ENCODE measurements at regions not wholly inside any gene's neighbourhood (a gene's known extent, or its start where the extent isn't known, plus 50 kb on each side); places are given as distances from the start of the nearest gene placed in this dataset.
"Not testable (repeated sequence)": the region's sequence is repeated elsewhere in the genome, so short reads cannot be mapped to it uniquely, and the experiment has no call there.

DNA sequence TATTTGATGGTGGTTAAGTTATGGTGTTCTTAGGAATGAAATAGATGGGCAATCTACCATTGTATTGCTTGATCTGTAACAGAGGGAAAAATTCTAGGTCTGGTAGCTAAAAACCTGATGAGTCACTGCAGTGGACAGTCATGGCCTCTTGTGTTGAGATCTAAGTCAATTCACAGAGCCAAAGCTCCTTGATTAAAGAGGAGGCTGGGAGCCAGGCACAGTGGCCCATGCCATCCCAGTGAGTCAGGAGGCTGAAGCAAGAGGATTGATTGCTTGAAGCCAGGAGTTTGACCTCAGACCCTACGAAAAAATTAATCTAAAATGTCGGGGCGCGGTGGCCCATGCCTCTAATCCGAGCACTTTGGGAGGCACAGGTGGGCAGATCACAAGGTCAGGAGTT lies 67.1 kb upstream of the KPNA3 start:
- H3K4me3 Mint-ChIP-seq: no peak overlapping the region
- H3K27me3 Mint-ChIP-seq: peaks cover 10% of the 10 kb centered on the region
- intact Hi-C loops (cut with micrococcal nuclease): no loop called here
- H3K36me3 Mint-ChIP-seq (ENCODE audit: low read depth): no peaks in the 10 kb centered on the region
- peaks cover 11% of the 10 kb centered on the region for H3K9me3 Mint-ChIP-seq
- no peak overlapping the region for H3K27ac Mint-ChIP-seq
- DNase-seq: no peak
- H3K4me1 Mint-ChIP-seq: no peaks in the 10 kb centered on the region

DNA sequence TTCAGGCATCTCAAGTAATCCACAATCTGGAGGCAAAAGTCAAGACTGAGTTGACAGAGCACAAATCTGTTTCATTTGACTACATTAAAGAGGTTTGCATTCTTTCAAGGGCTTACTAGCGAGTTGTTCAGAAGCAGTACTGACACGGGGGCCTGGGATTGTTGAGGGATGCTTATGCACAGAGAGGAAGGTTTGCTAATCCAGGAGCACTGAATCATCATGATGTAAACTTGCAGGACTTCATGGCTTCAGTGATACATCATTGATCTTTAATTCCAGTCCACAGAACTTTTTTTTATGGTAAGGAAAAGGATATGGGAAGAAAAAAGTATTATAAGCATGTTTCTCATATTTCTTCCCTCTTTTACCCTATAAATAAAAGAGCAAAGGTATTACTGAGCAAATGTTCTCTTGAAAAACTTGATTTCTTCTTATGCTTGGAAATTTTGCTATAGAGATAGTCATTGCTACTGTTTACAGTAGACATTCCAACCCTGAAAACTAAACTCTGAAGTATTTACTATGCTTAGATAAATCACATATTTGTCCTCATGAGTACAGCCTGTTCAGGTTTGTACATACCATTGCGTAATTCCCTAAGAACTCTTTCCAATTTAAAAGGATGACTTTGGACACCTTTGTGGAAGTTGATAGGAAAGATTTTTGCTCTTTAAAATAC lies 65.8 kb upstream of the KPNA3 start:
- no peak overlapping the region for H3K27ac Mint-ChIP-seq
- no peak overlapping the region for H3K4me3 Mint-ChIP-seq
- peaks cover 8% of the 10 kb centered on the region for H3K9me3 Mint-ChIP-seq
- H3K36me3 Mint-ChIP-seq (ENCODE audit: low read depth): no peaks in the 10 kb centered on the region
- no peaks in the 10 kb centered on the region for H3K4me1 Mint-ChIP-seq
- DNase-seq: no peak
- intact Hi-C loops (cut with micrococcal nuclease): no loop called here
- peaks cover 7% of the 10 kb centered on the region for H3K27me3 Mint-ChIP-seq

DNA sequence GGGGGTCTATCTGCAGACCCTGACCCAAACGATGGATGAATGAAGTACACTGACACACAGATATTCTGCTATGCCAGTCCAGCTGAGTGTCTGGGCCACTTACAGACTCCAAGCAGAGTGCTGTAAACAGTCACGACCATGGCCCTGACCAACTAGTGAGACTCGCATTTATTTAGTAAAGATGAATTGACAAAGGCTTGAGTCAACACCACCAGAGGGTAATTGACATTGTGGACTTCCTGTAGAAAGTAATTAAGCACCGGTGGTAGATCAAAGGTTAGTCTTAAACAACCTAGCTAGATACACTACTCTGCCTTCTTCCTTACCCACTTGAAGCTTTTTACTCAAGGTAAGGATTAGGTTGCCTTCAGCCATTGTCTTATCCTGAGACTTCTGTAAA lies 63.4 kb upstream of the KPNA3 start:
- no peak for DNase-seq
- Mint-ChIP-seq H3K27ac (no peak overlapping the region), H3K4me1 (no peaks in the 10 kb centered on the region), H3K36me3 (ENCODE audit: low read depth) (no peaks in the 10 kb centered on the region), H3K4me3 (no peak overlapping the region), H3K27me3 (peaks cover 5% of the 10 kb centered on the region), H3K9me3 (peaks cover 5% of the 10 kb centered on the region)
- intact Hi-C loops (cut with micrococcal nuclease): no loop called here

DNA sequence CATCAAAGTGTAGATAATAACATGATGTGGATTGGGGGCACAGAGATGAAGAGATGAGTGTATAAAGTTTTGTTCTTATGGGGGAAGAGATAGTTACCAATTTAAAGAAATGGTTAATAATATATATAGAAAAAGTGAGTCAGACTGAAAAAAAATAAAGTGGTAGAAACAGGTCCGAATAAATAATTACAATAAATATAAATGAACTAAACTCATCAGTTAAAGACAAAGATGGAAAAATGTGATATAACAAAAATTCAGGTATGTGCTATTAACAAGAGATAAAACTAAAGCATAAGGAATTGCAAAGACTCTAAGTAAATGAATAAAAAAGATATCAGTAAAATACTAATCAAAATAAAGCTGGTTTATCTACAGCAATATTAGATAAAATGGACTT lies 61.1 kb upstream of the KPNA3 start:
- H3K27me3 Mint-ChIP-seq: peaks cover 6% of the 10 kb centered on the region
- intact Hi-C loops (cut with micrococcal nuclease): no loop called here
- DNase-seq: no peak
- H3K27ac Mint-ChIP-seq: no peak overlapping the region
- H3K9me3 Mint-ChIP-seq: peaks cover 5% of the 10 kb centered on the region
- no peaks in the 10 kb centered on the region for H3K36me3 Mint-ChIP-seq (ENCODE audit: low read depth)
- no peaks in the 10 kb centered on the region for H3K4me1 Mint-ChIP-seq
- no peak overlapping the region for H3K4me3 Mint-ChIP-seq

DNA sequence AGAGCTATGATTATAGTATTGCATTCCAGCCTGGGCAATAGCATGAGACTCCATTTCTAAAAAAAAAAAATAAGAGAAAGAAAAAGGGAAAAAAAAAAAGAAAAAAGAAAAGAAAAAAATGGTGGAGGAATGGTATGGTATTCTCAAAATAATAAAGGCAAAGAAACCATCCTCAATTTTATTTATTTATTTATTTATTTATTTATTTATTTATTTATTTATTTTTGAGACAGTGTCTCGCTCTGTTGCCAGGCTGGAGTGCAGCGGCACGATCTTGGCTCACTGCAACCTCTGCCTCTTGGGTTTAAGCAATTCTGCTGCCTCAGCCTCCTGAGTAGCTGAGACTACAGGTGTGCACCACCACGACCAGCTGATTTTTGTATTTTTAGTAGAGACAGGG lies 60.0 kb upstream of the KPNA3 start:
- H3K36me3 Mint-ChIP-seq (ENCODE audit: low read depth); H3K4me1 Mint-ChIP-seq; H3K4me3 Mint-ChIP-seq; H3K27ac Mint-ChIP-seq; H3K27me3 Mint-ChIP-seq; H3K9me3 Mint-ChIP-seq; intact Hi-C loops (cut with micrococcal nuclease); DNase-seq: not testable (repeated sequence)

DNA sequence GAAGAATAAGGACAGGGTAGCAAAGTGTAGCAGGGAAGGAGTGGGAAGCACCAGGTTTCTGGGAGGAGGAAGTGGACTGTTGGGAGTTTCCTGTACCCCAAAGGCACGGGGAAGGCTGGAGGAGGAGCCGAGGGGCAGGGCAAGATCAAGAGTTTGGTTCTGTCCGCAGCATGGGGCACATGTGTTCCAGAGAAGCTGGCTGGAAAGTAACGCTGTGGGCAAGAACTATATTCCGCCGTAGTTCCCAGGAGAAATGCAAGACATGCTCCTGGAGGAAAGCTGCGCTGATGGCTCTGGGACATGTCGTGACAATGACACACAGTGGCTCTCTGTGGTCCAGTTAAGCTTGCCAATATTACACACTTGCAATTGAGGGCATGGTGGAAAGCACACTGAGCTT lies 51.7 kb upstream of the KPNA3 start:
- intact Hi-C loops (cut with micrococcal nuclease): loop anchor here (10.0 kb wide), 1 partner anchor 539 kb away; no protein-coding TSS in a partner anchor
- no peaks in the 10 kb centered on the region for H3K9me3 Mint-ChIP-seq
- H3K27ac Mint-ChIP-seq: no peak overlapping the region
- no peak overlapping the region for H3K4me3 Mint-ChIP-seq
- peaks cover 7% of the 10 kb centered on the region for H3K4me1 Mint-ChIP-seq
- peaks cover 8% of the 10 kb centered on the region for H3K27me3 Mint-ChIP-seq
- no peak for DNase-seq
- no peaks in the 10 kb centered on the region for H3K36me3 Mint-ChIP-seq (ENCODE audit: low read depth)
